Activated CD8-positive, alpha-beta T cell treated with anti-CD3 and anti-CD28 coated beads for 36 hours (primary cell): ENCODE measurements at regions not wholly inside any gene's neighbourhood (a gene's known extent, or its start where the extent isn't known, plus 50 kb on each side); places are given as distances from the start of the nearest gene placed in this dataset.
"Not testable (repeated sequence)": the region's sequence is repeated elsewhere in the genome, so short reads cannot be mapped to it uniquely, and the experiment has no call there.

Experiments used
- ATAC-seq: fragments of 200-7000 bp; cut with Tn5 transposase; one replicate; pipeline ENCODE4 v1.10.0; 2021; ENCODE audit warnings: mild to moderate bottlenecking, moderate library complexity
- CTCF ChIA-PET: fragments of 350-600 bp; sonication (Branson Sonifier 250); formaldehyde crosslinking; loops from one replicate; lab custom pipeline; 2021; ENCODE audit warnings: antibody characterized with exemption; lab: Charles Lee
- POLR2A ChIA-PET: fragments of 350-600 bp; sonication (Branson Sonifier 250); formaldehyde crosslinking; loops from one replicate; lab custom pipeline; 2021; ENCODE audit warnings: antibody characterized with exemption; lab: Charles Lee
- DNase-seq: peaks from one replicate; pipeline ENCODE4 v3.0.0-alpha.2; 2020
- H3K27ac Mint-ChIP-seq: one replicate; pipeline ENCODE4 v1.8.0; 2021; ENCODE audit warnings: mild to moderate bottlenecking, mixed read lengths
- H3K27me3 Mint-ChIP-seq: one replicate; pipeline ENCODE4 v1.8.0; 2021; ENCODE audit warnings: mixed read lengths
- H3K36me3 Mint-ChIP-seq: one replicate; pipeline ENCODE4 v1.8.0; 2021; ENCODE audit warnings: low read depth, mixed read lengths
- H3K4me1 Mint-ChIP-seq: one replicate; pipeline ENCODE4 v1.8.0; 2021; ENCODE audit warnings: low read depth, mixed read lengths
- H3K4me3 Mint-ChIP-seq: one replicate; pipeline ENCODE4 v1.8.0; 2021; ENCODE audit warnings: mild to moderate bottlenecking, moderate library complexity, mixed read lengths
- H3K9me3 Mint-ChIP-seq: one replicate; pipeline ENCODE4 v1.8.0; 2021; ENCODE audit warnings: mixed read lengths
- intact Hi-C: fragments of 100-400 bp; cut with micrococcal nuclease; formaldehyde crosslinking; loops from one replicate; pipeline ENCODE4 v1.10.0; 2022
- TF ChIP-seq, protein P1 (sequence below): fragments of 200-600 bp; IDR thresholded peaks from one replicate; pipeline ENCODE4 v1.8.0; 2022; ENCODE audit warnings: antibody characterized with exemption, mild to moderate bottlenecking

DNA sequence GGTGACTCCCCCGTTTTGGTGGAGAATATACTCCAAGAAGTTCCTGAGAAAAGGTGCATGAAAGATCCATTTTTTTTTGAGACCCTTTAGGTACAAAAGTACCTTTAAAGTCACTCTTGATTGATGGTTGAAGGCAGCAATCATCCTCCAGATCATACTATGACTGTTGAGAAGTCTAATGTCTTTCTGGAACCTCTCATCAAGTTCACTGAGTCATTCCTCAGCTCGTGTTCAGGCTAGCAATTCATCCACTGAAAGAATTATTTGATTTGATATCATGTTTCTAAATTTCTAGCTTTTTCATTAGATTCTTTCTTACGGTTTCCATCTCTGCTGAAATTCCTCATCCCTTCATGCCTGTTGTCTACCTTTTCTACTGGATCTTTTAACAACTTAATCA is 65.1 kb upstream of the GJB6 start:
- no peak for DNase-seq
- ChIA-PET CTCF (interaction anchor here (1.4 kb wide), 1 partner anchor 100 kb away, joined by 4 read pairs; no protein-coding TSS in a partner anchor), POLR2A (no interaction called here)
- TF ChIP-seq, protein P1, sequence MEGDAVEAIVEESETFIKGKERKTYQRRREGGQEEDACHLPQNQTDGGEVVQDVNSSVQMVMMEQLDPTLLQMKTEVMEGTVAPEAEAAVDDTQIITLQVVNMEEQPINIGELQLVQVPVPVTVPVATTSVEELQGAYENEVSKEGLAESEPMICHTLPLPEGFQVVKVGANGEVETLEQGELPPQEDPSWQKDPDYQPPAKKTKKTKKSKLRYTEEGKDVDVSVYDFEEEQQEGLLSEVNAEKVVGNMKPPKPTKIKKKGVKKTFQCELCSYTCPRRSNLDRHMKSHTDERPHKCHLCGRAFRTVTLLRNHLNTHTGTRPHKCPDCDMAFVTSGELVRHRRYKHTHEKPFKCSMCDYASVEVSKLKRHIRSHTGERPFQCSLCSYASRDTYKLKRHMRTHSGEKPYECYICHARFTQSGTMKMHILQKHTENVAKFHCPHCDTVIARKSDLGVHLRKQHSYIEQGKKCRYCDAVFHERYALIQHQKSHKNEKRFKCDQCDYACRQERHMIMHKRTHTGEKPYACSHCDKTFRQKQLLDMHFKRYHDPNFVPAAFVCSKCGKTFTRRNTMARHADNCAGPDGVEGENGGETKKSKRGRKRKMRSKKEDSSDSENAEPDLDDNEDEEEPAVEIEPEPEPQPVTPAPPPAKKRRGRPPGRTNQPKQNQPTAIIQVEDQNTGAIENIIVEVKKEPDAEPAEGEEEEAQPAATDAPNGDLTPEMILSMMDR, result no peak
- Mint-ChIP-seq H3K4me3 (no peak overlapping the region), H3K27ac (no peak overlapping the region), H3K36me3 (no peaks in the 10 kb centered on the region), H3K27me3 (peaks cover 18% of the 10 kb centered on the region), H3K9me3 (no peaks in the 10 kb centered on the region), H3K4me1 (no peaks in the 10 kb centered on the region)
- no peak for ATAC-seq
- intact Hi-C loops, result no loop called here

- Mint-ChIP-seq H3K27me3 (peaks cover 10% of the 10 kb centered on the region), H3K4me1 (no peaks in the 10 kb centered on the region), H3K4me3 (no peak overlapping the region), H3K36me3 (no peaks in the 10 kb centered on the region), H3K9me3 (no peaks in the 10 kb centered on the region), H3K27ac (no peak overlapping the region)
- intact Hi-C loops, result no loop called here
- ATAC-seq (no peak), DNase-seq (no peak)
- TF ChIP-seq, protein P1, result no peak
- ChIA-PET CTCF (no interaction called here), POLR2A (no interaction called here)
Observed at GRCh38 chr13:20295956-20296355, 63.8 kb upstream of the GJB6 start.

- TF ChIP-seq, protein P1, result no peak
- DNase-seq, result no peak
- Mint-ChIP-seq H3K9me3 (no peaks in the 10 kb centered on the region), H3K4me3 (no peak overlapping the region), H3K4me1 (no peaks in the 10 kb centered on the region), H3K36me3 (no peaks in the 10 kb centered on the region), H3K27me3 (peaks cover 2% of the 10 kb centered on the region), H3K27ac (no peak overlapping the region)
- CTCF ChIA-PET, result interaction anchor here (0.8 kb wide), 1 partner anchor 535 kb away, joined by 3 read pairs; no protein-coding TSS in a partner anchor
- POLR2A ChIA-PET, result no interaction called here
- intact Hi-C loops, result no loop called here
- no peak for ATAC-seq
Observed at GRCh38 chr13:20294497-20294896, 62.4 kb upstream of the GJB6 start.

- DNase-seq, ATAC-seq, intact Hi-C loops, H3K9me3 Mint-ChIP-seq, H3K27ac Mint-ChIP-seq, H3K4me3 Mint-ChIP-seq, POLR2A ChIA-PET, H3K36me3 Mint-ChIP-seq, H3K4me1 Mint-ChIP-seq, H3K27me3 Mint-ChIP-seq, CTCF ChIA-PET: not testable (repeated sequence)
Observed at GRCh38 chr13:20292301-20292700, 60.2 kb upstream of the GJB6 start.

- POLR2A ChIA-PET, result no interaction called here
- no peaks in the 10 kb centered on the region for H3K27me3 Mint-ChIP-seq
- H3K9me3 Mint-ChIP-seq, result peaks cover 9% of the 10 kb centered on the region
- H3K36me3 Mint-ChIP-seq, result no peaks in the 10 kb centered on the region
- ATAC-seq (no peak), DNase-seq (no peak)
- intact Hi-C loops, result no loop called here
- H3K4me1 Mint-ChIP-seq, result no peaks in the 10 kb centered on the region
- CTCF ChIA-PET, result no interaction called here
- H3K4me3 Mint-ChIP-seq, result no peak overlapping the region
- TF ChIP-seq, protein P1, result no peak
- H3K27ac Mint-ChIP-seq, result no peak overlapping the region
Observed at GRCh38 chr13:20291675-20292074, 59.6 kb upstream of the GJB6 start.

DNA sequence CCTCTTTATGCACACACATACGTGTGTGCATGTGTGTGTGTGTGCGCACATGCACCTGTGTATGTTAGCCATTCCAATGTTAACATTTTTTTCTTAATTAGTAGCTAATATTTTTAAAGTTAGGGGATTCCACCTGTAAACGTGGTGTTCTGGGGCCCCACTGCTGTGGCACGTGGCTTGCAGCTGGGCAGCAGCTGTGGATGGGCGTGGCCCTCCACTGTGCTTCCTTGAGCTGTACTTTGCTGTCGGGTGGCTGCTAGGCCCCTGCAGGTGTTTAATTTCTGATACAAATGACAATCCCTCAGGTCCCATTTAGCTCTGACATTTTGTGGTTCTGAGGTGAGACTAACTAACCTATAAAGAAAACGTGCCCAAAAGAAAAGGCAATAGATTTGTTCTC is 58.9 kb upstream of the GJB6 start:
- ChIA-PET CTCF (interaction anchor here (1.1 kb wide), 1 partner anchor 10 kb away, joined by 3 read pairs; no protein-coding TSS in a partner anchor), POLR2A (no interaction called here)
- TF ChIP-seq, protein P1, result no peak
- H3K27me3 Mint-ChIP-seq, result no peaks in the 10 kb centered on the region
- no peaks in the 10 kb centered on the region for H3K4me1 Mint-ChIP-seq
- H3K36me3 Mint-ChIP-seq, result peaks cover 3% of the 10 kb centered on the region
- intact Hi-C loops, result no loop called here
- H3K27ac Mint-ChIP-seq, result no peak overlapping the region
- ATAC-seq (no peak), DNase-seq (no peak)
- peaks cover 15% of the 10 kb centered on the region for H3K9me3 Mint-ChIP-seq
- no peak overlapping the region for H3K4me3 Mint-ChIP-seq
